ENCODE measurements at regions not wholly inside any gene's neighbourhood (a gene's known extent, or its start where the extent isn't known, plus 50 kb on each side); places are given as distances from the start of the nearest gene placed in this dataset.
"Not testable (repeated sequence)": the region's sequence is repeated elsewhere in the genome, so short reads cannot be mapped to it uniquely, and the experiment has no call there.

- not testable (repeated sequence) for DNase-seq
These were observed 93.0 kb upstream of the KIF26B start for GRCh38 chr1:245061808-245062207.

GRCh38 chr1:245060684-245061374 is 94.0 kb upstream of the KIF26B start:
- no peak for DNase-seq

- DNase-seq, result no peak
These were observed 94.9 kb upstream of the KIF26B start for GRCh38 chr1:245059806-245060424.

GRCh38 chr1:245058882-245059281 is 95.9 kb upstream of the KIF26B start:
- DNase-seq, result no peak

GRCh38 chr1:245058436-245058835 is 96.3 kb upstream of the KIF26B start:
- DNase-seq, result no peak

GRCh38 chr1:245056913-245057312 is 97.9 kb upstream of the KIF26B start:
- no peak for DNase-seq

GRCh38 chr1:245056296-245056695 is 98.5 kb upstream of the KIF26B start:
- DNase-seq, result not testable (repeated sequence)

GRCh38 chr1:245055752-245056151 is 99.0 kb upstream of the KIF26B start:
- no peak for DNase-seq

- DNase-seq, result no peak
These were observed 100.1 kb upstream of the KIF26B start for GRCh38 chr1:245054507-245055270.

GRCh38 chr1:245054105-245054504 is 100.7 kb upstream of the KIF26B start:
- no peak for DNase-seq

GRCh38 chr1:245052258-245052657 is 102.5 kb upstream of the KIF26B start:
- no peak for DNase-seq

GRCh38 chr1:245051349-245052221 is 103.2 kb upstream of the KIF26B start:
- no peak for DNase-seq

GRCh38 chr1:245046769-245047168 is 108.0 kb upstream of the KIF26B start:
- DNase-seq, result no peak

GRCh38 chr1:245046315-245046714 is 108.5 kb upstream of the KIF26B start:
- DNase-seq, result no peak

GRCh38 chr1:245045087-245045881 is 109.5 kb upstream of the KIF26B start:
- DNase-seq, result no peak

- DNase-seq, result no peak
These were observed 111.2 kb upstream of the KIF26B start for GRCh38 chr1:245043611-245043940.

GRCh38 chr1:245041058-245041698 is 113.6 kb upstream of the KIF26B start:
- no peak for DNase-seq

- no peak for DNase-seq
These were observed 115.6 kb upstream of the KIF26B start for GRCh38 chr1:245039196-245039595.

GRCh38 chr1:245036102-245036501 is 118.7 kb upstream of the KIF26B start:
- DNase-seq, result no peak

GRCh38 chr1:245031041-245031440 is 123.7 kb upstream of the KIF26B start:
- no peak for DNase-seq

GRCh38 chr1:245026247-245026646 is 128.5 kb upstream of the KIF26B start:
- DNase-seq, result no peak
